Left colon (tissue), 2 donors: ENCODE measurements at regions not wholly inside any gene's neighbourhood (a gene's known extent, or its start where the extent isn't known, plus 50 kb on each side); places are given as distances from the start of the nearest gene placed in this dataset.

Experiments
- ATAC-seq: fragments of 200-7000 bp; cut with Tn5 transposase; one replicate; pipeline ENCODE4 v1.9.1; 2020; ENCODE audit warnings: mild to moderate bottlenecking, moderate library complexity
- DNase-seq, 2 donors: peaks; one replicate each; pipeline ENCODE4 v3.0.0-alpha.2; 2020
- intact Hi-C, 2 donors: fragments of 100-400 bp; cut with DNase I in 1 of 2; cut with micrococcal nuclease in 1 of 2; formaldehyde crosslinking; loops; one replicate each; pipeline versions ENCODE4 v1.11.2 to v1.14.0; 2022; cut with DNase I, micrococcal nuclease
- donor health status: DM: no; HTN: no; CAD: no.
- donor health status: DM: yes; HTN: yes; CAD: no.

DNA sequence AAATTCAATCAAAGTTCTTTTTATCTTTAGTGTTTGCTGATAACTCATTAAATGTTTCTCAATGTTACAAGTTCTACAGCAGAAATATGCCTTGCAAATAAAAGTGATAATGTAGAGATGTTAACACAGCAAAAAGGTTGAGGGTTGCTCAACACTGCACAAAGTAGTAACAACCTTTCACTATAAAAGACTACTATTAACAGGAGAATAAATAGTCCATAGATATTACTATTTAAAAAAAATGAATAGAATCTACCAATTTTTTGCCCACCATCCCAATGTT, 378.1 kb downstream of the RBM43 start:
- no peak for DNase-seq
- ATAC-seq, result no peak
- intact Hi-C loops, result no loop called here

DNA sequence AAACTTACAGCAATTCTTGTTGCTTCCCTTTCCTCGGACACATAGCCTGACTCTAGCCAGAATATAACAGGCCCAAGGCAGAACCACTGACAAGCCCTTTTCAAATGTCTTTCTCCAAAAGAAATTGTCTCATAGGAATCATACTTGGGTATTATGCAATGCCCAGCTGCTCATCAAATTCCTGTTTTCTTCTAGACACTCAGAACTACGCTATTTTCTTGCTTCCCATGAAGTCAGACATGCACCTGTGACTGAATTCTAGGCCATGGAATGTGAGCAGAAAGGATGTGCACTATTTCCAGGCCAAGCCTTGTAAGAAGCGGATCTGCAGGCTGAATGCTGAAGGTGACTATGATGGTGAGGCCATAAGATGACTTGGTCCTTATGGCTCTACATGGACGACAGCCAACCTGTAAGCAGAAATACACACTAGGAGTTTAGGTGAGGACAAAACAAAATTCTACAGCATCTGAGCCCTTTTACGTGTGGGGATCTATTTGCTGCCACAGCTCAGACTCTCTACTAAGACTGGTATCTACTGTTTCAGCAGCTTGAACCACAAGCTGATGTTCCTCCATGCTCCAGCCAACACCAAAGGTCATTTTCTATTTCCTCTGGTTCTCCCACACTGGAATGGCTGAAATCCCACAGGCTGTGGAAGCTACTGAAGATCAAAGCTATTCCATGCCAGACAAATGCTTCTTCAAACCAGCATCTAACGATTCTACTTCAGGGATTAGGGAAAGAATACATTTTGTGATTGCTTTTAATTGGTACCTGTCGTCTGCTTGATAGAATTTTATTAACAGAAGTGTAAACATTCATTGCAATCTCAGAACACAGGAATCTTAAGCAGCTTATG, 378.7 kb downstream of the RBM43 start:
- DNase-seq (no peak), ATAC-seq (no peak)
- intact Hi-C loops, result no loop called here

- DNase-seq, result no peak
- intact Hi-C loops, result no loop called here
- ATAC-seq, result no peak
Observed at GRCh38 chr2:150880986-150881385, 380.7 kb downstream of the RBM43 start.

DNA sequence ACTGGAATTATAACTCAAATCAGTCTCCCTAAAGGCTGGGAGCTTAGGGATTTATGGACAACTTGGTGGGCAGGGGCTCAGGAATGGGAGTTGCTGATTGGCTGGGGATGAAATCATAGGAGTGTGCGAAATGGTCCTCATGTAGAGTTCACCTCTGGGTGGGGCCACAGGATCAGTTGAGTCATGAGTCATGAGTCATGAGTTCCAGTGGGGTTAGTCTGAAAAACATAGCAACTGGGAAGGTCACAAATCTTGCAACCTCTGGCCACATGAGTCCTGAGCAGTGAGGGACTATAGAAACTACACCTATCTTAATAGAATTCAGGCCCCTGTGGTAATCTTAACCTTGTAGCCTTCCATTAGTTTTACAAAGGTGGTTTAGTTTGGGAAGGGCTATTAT, 383.3 kb downstream of the RBM43 start:
- DNase-seq (no peak), ATAC-seq (no peak)
- intact Hi-C loops, result no loop called here

- intact Hi-C loops, result no loop called here
- ATAC-seq (no peak), DNase-seq (no peak)
Observed at GRCh38 chr2:150876251-150876950, 385.3 kb downstream of the RBM43 start.

DNA sequence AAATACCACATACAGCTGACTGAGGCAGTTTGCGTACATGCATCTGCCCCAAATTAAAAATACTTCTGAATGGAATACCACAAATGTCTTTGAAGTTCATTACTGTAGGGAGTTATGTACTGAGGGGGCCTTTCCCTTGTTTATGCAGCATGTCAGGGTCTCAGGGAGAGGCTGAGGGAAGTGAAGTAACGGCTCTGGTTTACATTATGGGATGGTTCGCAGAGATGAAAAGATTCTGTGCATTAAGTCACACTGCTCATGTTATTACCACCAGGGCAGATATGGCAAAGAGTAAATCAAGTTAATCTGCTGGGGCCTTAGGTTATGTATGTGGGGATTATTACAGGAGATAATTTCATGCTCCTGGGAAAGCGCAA, 385.9 kb upstream of the RND3 start:
- ATAC-seq (no peak), DNase-seq (no peak)
- intact Hi-C loops, result no loop called here

DNA sequence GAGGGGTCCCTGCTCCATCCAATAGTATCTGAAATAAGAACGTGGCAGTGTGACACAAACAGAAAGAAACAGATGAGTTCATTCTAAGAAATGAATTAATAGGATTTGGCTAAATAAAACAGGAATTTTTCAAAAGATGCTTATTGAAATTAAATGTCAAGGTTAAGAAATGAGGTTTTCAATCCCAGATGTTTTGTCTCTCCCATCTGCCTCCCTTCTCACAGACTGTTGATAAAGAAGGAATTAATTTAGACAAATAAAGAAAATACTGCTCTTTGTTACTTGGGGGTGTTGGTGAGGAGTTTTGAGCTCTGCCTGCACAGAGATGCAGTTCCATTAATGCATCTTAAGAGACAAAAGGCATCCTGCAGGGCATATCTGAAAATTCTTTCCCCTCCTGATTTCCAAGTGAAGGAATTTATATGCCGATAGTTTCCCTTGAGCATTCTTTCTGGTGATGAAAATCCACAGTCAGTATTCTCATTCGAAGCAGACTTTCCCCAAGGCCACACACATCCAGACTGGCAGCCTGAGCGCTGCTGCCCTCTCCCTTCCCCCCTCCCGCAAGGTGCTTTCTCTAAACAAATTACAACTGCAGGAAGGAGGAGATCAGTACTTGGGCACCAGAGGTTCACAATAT, 385.4 kb upstream of the RND3 start:
- ATAC-seq, result no peak
- intact Hi-C loops, result no loop called here
- no peak for DNase-seq

DNA sequence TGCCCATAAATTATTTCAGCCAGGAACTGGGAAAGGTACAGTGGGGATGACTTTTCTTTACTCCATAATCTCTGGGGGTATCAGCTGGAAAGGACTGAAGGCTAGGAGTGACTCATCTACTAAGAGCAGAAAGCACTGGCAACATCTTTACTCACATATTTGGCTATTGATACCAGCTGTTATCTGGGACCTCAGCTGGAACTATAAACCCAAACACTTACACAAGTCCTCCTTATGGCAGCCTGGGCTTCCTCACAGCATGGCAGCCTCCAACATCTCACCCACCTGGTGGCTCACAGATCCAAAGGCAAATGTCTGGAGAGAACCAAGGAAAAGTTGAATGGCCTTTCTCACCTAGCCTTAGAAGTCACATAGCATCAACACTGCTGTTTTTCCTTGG, 379.0 kb upstream of the RND3 start:
- intact Hi-C loops, result no loop called here
- ATAC-seq (no peak), DNase-seq (no peak)

DNA sequence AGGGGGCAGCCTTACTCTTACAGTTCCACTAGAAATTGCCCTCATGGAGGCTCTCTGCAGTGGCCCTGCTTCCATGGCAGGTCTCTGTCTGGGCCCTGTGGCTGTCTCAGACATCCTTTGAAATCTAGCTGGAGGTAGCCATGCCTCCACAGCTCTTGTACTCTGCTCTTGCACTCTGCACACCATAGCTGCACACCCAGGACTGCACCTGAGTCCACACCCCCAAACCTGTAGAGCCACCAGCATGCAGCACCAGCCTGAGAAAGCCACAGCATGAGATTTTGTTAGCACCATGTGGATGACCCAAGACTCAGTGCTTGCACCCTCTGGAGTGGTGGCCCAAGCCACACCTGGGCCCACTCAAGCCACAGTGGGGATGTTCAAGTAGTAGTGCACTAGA, 376.2 kb upstream of the RND3 start:
- ATAC-seq, result no peak
- no peak for DNase-seq
- intact Hi-C loops, result no loop called here

DNA sequence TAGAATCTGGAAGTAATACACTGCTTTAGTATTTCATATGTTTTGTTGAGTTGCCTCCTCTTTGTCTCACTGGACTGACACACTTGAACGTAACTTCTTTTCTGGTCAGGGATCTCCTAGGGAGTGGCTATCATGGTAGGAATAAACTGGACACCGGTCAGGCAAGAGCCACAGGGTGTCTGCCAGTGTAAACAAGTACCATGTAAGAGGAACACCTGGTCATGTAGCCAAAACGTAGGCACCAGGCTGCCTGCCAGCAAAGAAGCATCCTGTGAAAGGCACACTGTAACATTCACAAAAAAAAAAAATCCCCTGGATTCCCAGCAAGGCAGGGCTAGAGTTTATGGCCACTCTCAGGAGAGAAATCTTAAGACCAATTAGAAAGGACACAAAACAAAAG, 372.8 kb upstream of the RND3 start:
- ATAC-seq (no peak), DNase-seq (no peak)
- intact Hi-C loops, result no loop called here

DNA sequence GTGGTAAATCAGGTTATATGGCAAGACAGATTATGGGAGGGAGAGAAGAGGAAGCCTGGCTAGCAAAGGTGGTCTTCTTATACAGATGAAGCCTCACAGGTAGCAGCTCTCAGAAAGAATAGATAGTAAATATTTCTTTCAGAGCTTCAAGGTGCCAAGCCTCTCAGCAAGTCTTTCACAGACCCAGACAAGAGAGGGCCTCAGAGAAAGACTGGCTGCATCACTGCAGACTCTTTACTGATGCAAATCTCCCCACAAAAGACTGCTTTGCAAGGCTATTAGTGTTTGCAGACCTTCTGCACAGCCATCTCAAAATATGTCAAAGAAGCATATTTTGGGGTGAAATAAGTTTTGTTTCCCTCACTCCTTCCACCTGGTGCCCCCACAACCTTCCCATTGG, 372.4 kb upstream of the RND3 start:
- DNase-seq (no peak), ATAC-seq (no peak)
- intact Hi-C loops, result no loop called here

DNA sequence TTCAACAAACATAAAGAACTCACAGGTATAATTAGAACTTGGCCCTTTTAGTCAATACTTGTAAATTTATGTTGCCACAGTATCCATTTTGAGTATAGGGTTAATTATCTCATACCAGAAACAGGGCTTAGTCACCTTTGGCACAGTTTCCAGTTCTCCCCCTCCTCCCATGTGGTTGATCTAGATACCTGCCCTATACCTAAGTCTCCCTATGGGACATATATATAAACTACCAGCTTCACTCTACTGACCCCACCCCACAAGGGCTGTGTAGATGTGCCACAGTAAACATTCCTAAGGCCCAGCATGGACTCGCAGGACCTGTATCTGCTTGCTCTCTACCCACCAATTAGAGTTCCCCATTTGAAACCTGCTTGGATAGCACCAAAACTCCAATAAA, 371.7 kb upstream of the RND3 start:
- ATAC-seq (no peak), DNase-seq (no peak)
- intact Hi-C loops, result no loop called here

GRCh38 chr2:150858382-150858781, 370.9 kb upstream of the RND3 start:
- ATAC-seq (no peak), DNase-seq (no peak)
- intact Hi-C loops, result no loop called here

GRCh38 chr2:150856596-150857281, 369.3 kb upstream of the RND3 start:
- DNase-seq (no peak), ATAC-seq (no peak)
- intact Hi-C loops, result no loop called here

DNA sequence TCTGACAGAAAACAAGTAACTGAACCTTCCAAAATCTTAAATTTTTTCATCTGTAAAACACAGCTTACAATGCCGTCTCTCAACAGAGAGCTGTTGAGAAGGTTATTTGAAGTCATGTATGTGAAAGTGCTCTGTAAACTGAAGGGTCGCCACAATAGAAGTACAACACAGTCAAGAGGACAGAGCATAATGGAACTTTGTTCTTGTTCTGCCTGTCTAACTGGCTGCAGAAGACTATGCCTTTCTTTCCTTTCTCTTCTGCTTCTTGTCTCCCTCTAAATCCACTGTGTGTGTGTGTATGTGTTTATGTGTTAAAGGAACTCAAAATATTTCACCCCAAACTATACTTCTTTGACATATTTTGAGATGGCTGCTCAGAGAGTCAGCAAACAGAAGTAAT, 365.8 kb upstream of the RND3 start:
- DNase-seq (no peak), ATAC-seq (no peak)
- intact Hi-C loops, result no loop called here

- intact Hi-C loops, result no loop called here
- ATAC-seq, result no peak
- DNase-seq, result no peak
Observed at GRCh38 chr2:150850641-150851040, 363.2 kb upstream of the RND3 start.

GRCh38 chr2:150847578-150847977, 360.1 kb upstream of the RND3 start:
- no peak for DNase-seq
- ATAC-seq, result no peak
- intact Hi-C loops, result no loop called here

GRCh38 chr2:150846691-150847090, 359.2 kb upstream of the RND3 start:
- no peak for ATAC-seq
- intact Hi-C loops, result no loop called here
- no peak for DNase-seq

- intact Hi-C loops, result no loop called here
- DNase-seq (no peak), ATAC-seq (no peak)
Observed at GRCh38 chr2:150832686-150833085, 345.2 kb upstream of the RND3 start.

DNA sequence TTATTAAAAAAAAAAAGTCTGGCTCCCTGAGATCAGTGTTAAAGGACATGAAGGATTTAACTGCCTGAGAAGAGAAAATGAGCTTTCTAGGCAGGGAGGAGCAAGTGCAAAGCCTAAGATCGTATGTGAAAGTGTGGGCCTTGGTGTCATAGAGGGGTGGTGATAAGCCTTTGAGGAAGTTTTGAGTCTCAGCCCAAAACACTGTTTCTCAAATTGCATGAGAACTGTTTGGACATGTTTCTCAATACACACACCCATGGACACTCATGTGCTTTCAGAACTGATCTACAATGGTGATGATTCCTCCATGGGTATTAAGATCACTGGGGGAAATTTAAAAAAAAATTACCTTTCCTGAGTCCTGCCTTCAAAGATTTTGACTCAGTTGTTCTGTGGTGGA, 336.7 kb upstream of the RND3 start:
- ATAC-seq (no peak), DNase-seq (no peak)
- intact Hi-C loops, result no loop called here
